Heart left ventricle (tissue), 16 donors: ENCODE measurements at regions not wholly inside any gene's neighbourhood (a gene's known extent, or its start where the extent isn't known, plus 50 kb on each side); places are given as distances from the start of the nearest gene placed in this dataset.
A peak's percentile ranks its signal among the peaks of the same experiment; 100 is the strongest.

ENCODE experiments used
- ATAC-seq, 4 donors: fragments of 200-7000 bp; cut with Tn5 transposase; one replicate each; pipeline ENCODE4 v1.9.1; 2020 to 2022; ENCODE audit warnings: moderate library complexity in 4 of 4, mild to moderate bottlenecking in 3 of 4, moderate number of reproducible peaks in 1 of 4
- DNase-seq, 5 donors: peaks; one replicate each; pipeline ENCODE4 v3.0.0-alpha.2; 2020
- H3K27ac ChIP-seq, 12 donors: fragments of 200-600 bp; sonication (generic) in 4 of 12; one replicate each; pipeline versions ENCODE4 v1.5.0 to v1.8.0; 2016 to 2022; ENCODE audit warnings: mild to moderate bottlenecking in 2 of 12
- H3K27me3 ChIP-seq, 9 donors: fragments of 200-600 bp; sonication (generic) in 2 of 9; one replicate each; pipeline versions ENCODE4 v1.5.1 to v1.8.0; 2016 to 2022; ENCODE audit warnings: mild to moderate bottlenecking in 3 of 9
- H3K36me3 ChIP-seq, 9 donors: fragments of 200-600 bp; sonication (generic) in 2 of 9; one replicate each; pipeline versions ENCODE4 v1.5.0 to v1.8.0; 2018 to 2022; ENCODE audit warnings: mild to moderate bottlenecking in 2 of 9
- H3K4me1 ChIP-seq, 12 donors: fragments of 200-600 bp; sonication (generic) in 4 of 12; one replicate each; pipeline versions ENCODE4 v1.5.0 to v1.8.0; 2016 to 2022; ENCODE audit warnings: mild to moderate bottlenecking in 3 of 12
- H3K4me3 ChIP-seq, 12 donors: fragments of 200-600 bp; sonication (generic) in 4 of 12; one replicate each; pipeline versions ENCODE4 v1.5.0 to v1.8.0; 2017 to 2022; ENCODE audit warnings: mild to moderate bottlenecking in 9 of 12, moderate library complexity in 4 of 12
- H3K9me3 ChIP-seq, 12 donors: fragments of 200-600 bp; sonication (generic) in 4 of 12; one replicate each; pipeline versions ENCODE4 v1.5.0 to v1.8.0; 2016 to 2022; ENCODE audit warnings: mild to moderate bottlenecking in 1 of 12
- POLR2A ChIP-seq, 2 donors: fragments of 450-650 bp; IDR thresholded peaks; one replicate each; pipeline ENCODE4 v1.6.1; 2017; ENCODE audit warnings: antibody characterized with exemption in 2 of 2, mild to moderate bottlenecking in 2 of 2, moderate library complexity in 2 of 2
- WGBS, 4 donors: extraction: QIAGEN DNeasy Blood & Tissue Kit in 2 of 4; methylation state at CpG; one replicate each; pipeline versions ENCODE4 v1.1.5 to v1.1.7; 2013 to 2018; 5-methylcytosine and 5-hydroxymethylcytosine counted together
- intact Hi-C, 10 donors: fragments of 100-400 bp; cut with DNase I; formaldehyde crosslinking; loops; one replicate each; pipeline versions ENCODE4 v1.11.1 to v1.14.2; 2022
- TF ChIP-seq, protein P1 (sequence below), 12 donors: fragments of 200-600 bp; sonication (generic) in 4 of 12; IDR thresholded peaks; one replicate each; pipeline versions ENCODE4 v1.5.0 to v1.8.0; 2018 to 2022; ENCODE audit warnings: antibody characterized with exemption in 12 of 12, mild to moderate bottlenecking in 5 of 12
- donor health status: ischemic (EF 13 %, LVEDD 7.1; RV severe dilation, severe dysfunction).
- donor health status: healthy with polysubstance abuse.
- donor health status: DM: no; HTN: yes; CAD: no.
- donor health status: DM: no; HTN: no; CAD: no.
- donor health status: ischemic (EF 25% LVEDD 6.9; RV normal size, moderate dysfunction).
- donor health status: ischemic (EF 25% LVEDD 5.7; RV mildly dilated, moderate dysfunction).
- donor health status: healthy.
- donor health status: DM: yes; HTN: yes; CAD: no.
- donor health status: ischemic (EF 35%, LVEDD 5.7; RV mildly dilated, moderate dysfunction).
- donor health status: nonischemic (EF 11% LVEDD 7.7; RV severe dilation, severe dysfunction).
- donor health status: DM: yes; HTN: yes; CAD: no.
- donor health status: PGD.
- donor health status: ischemic (EF 29% LVEDD 5.4; RV normal size, mild dysfunction).
- donor health status: nonischemic (EF 23%, LVEDD 6.1; RV moderate dilation, normal function).

DNA sequence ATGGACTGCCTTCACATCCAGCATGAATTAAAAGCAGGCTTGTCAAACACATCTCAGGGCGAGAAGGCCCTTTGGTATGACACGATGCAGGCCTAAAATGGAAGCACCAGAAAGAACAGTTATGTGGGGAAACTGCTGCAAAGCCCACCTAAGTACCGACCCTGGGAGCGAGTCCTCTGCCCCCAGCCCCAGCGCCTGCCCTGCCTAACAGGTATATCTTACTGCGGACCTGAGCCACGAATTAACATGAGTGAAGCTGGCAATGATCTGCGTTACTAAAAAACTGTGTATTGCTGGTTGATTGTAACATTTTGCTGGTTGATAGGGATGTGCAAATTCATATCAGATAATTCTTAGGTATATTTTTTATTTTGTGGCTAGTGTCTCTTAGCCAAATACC lies 441.5 kb downstream of the ZNF516 start:
- H3K27ac ChIP-seq: no peak overlapping the region
- H3K4me1 ChIP-seq: no peaks in the 10 kb centered on the region
- no peak overlapping the region for H3K4me3 ChIP-seq
- H3K27me3 ChIP-seq: peaks cover 0 to 3% (median 0%) of the 10 kb centered on the region in 9 donors
- intact Hi-C loops: no loop called here
- DNase-seq (no peak), ATAC-seq (no peak)
- 85 to 95% (median 89%) methylated on average over 8 of the region's 8 CpGs for WGBS, 4 donors
- no peaks in the 10 kb centered on the region for H3K36me3 ChIP-seq
- H3K9me3 ChIP-seq: no peaks in the 10 kb centered on the region
- TF ChIP-seq, protein P1, sequence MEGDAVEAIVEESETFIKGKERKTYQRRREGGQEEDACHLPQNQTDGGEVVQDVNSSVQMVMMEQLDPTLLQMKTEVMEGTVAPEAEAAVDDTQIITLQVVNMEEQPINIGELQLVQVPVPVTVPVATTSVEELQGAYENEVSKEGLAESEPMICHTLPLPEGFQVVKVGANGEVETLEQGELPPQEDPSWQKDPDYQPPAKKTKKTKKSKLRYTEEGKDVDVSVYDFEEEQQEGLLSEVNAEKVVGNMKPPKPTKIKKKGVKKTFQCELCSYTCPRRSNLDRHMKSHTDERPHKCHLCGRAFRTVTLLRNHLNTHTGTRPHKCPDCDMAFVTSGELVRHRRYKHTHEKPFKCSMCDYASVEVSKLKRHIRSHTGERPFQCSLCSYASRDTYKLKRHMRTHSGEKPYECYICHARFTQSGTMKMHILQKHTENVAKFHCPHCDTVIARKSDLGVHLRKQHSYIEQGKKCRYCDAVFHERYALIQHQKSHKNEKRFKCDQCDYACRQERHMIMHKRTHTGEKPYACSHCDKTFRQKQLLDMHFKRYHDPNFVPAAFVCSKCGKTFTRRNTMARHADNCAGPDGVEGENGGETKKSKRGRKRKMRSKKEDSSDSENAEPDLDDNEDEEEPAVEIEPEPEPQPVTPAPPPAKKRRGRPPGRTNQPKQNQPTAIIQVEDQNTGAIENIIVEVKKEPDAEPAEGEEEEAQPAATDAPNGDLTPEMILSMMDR (IDR thresholded peaks at IDR 0.05): no peak
- no peak for TF ChIP-seq POLR2A (IDR thresholded peaks at IDR 0.05)

DNA sequence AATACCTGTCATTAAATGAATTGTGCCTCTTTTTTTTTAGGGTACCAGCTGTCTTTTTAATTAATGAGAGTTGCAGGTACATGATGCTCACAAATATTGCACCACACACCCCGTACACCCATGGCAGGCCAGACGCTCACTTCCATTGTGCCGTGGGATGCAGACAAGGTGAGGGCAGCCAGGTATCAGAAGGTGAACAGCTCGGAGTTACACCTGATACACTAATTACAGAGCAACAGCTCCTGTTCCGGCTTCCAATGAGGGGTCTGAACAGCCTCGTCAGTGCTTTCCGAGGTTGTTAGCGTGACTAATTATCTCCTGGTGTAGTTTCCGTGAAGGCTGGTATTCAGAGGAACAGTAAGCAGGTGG lies 442.8 kb downstream of the ZNF516 start:
- no peak overlapping the region for H3K4me3 ChIP-seq
- DNase-seq: no peak
- WGBS, 4 donors: 80 to 87% (median 85%) methylated on average over 9 of the region's 9 CpGs

DNA sequence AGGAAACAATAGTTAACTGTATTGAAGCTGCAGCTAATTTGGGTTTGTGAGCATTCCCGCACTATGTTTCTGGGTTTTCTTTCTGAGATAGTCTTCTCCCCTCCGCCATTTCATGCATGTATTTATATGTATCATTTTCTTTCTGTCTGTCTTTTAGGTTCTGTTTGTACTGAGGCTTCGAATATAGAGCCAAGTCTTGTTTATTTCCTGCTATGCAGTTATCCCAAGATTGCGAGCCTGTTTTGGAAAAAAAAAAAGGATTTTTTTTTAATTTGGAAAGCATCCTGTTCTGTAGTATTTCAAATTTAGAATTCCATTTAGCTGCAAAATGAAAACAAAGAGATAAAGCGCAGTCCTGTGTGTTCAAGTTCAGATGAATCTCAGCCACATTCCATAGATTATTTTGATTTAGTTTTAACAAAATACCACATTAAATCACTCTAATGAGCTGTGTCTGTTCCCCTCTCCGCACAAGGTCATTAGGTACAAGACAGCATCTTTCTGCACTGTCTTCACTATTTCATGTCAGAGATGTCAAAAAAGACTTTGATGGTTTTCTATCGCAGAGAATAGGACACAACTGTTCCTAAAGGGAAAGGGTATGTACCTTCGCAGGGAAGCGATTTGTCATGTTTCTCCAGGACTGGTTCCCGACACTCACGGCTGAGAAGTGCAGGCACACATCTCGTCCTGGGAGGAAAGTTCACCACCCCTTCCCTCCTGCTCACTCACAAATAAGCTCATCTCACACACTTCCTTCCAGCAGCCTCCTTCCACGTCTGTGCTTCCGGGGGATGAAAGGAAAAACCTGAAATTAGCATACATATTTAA lies 443.4 kb downstream of the ZNF516 start:
- Histone ChIP-seq H3K4me3 (peak overlapping the region in 1 of 12 donors; percentile 16), H3K27ac (no peak overlapping the region), H3K4me1 (no peaks in the 10 kb centered on the region), H3K36me3 (no peaks in the 10 kb centered on the region), H3K9me3 (no peaks in the 10 kb centered on the region), H3K27me3 (peaks cover 0 to 3% (median 0%) of the 10 kb centered on the region in 9 donors)
- DNase-seq (no peak), ATAC-seq (no peak)
- TF ChIP-seq POLR2A (IDR thresholded peaks at IDR 0.05): no peak
- TF ChIP-seq, protein P1 (IDR thresholded peaks at IDR 0.05): no peak
- intact Hi-C loops: no loop called here
- 44 to 57% (median 54%) methylated on average over 14 of the region's 14 CpGs for WGBS, 4 donors

More for the DNA sequence above, 442.8 kb downstream of the ZNF516 start:
- Histone ChIP-seq H3K27ac (no peak overlapping the region), H3K9me3 (no peaks in the 10 kb centered on the region), H3K27me3 (peaks cover 0 to 3% (median 0%) of the 10 kb centered on the region in 9 donors), H3K4me1 (no peaks in the 10 kb centered on the region), H3K36me3 (no peaks in the 10 kb centered on the region)
- no peak for TF ChIP-seq POLR2A (IDR thresholded peaks at IDR 0.05)
- TF ChIP-seq, protein P1 (IDR thresholded peaks at IDR 0.05): no peak
- ATAC-seq: no peak
- intact Hi-C loops: no loop called here

DNA sequence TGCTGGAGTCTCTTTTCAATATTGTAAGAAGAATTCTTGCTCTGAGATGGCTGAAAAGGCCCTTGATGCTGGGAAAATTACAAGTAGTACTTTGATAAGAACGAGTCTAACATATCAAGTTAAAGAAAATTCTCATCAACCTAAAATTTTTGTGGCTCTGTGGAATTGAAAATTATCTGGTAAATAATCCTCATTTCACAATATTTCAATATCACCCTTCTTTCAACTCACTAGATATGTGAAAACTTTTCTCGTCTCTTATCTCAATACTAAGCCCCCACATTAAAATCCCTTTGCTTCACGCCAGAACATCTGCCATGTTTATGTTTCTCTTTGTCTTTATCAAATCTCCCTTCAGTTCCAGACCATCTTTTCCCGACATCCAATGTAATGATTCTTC lies 448.8 kb downstream of the ZNF516 start:
- Histone ChIP-seq H3K9me3 (no peaks in the 10 kb centered on the region), H3K4me3 (no peak overlapping the region), H3K27me3 (no peaks in the 10 kb centered on the region), H3K36me3 (no peaks in the 10 kb centered on the region), H3K4me1 (no peaks in the 10 kb centered on the region), H3K27ac (no peak overlapping the region)
- ATAC-seq (no peak), DNase-seq (no peak)
- TF ChIP-seq POLR2A (IDR thresholded peaks at IDR 0.05): no peak
- TF ChIP-seq, protein P1 (IDR thresholded peaks at IDR 0.05): no peak
- intact Hi-C loops: no loop called here
- 45 to 65% (median 54%) methylated on average over 4 of the region's 4 CpGs for WGBS, 4 donors
